CD14-positive monocyte (primary cell): ENCODE measurements at regions not wholly inside any gene's neighbourhood (a gene's known extent, or its start where the extent isn't known, plus 50 kb on each side); places are given as distances from the start of the nearest gene placed in this dataset.
A peak's percentile ranks its signal among the peaks of the same experiment; 100 is the strongest.

Experiments used
- DNase-seq, 3 donors: peaks; one replicate each; pipeline ENCODE4 v3.0.0-alpha.2; 2011 to 2022
- H2AFZ ChIP-seq: 2 replicates; pipeline ENCODE4 v1.6.0; 2012; ENCODE audit warnings: mild to moderate bottlenecking, low read depth, low read length, inconsistent platforms; ENCODE audit not compliant: insufficient read depth, poor library complexity, severe bottlenecking
- H3K27ac ChIP-seq, 2 donors: 1 replicate in 1 of 2; 2 replicates in 1 of 2; pipeline ENCODE4 v1.5.1; 2012 to 2013; ENCODE audit warnings: low read length in 2 of 2, control low read depth in 1 of 2, inconsistent platforms in 1 of 2, low read depth in 1 of 2, mild to moderate bottlenecking in 1 of 2
- H3K27me3 ChIP-seq, 2 donors: one replicate each; pipeline versions ENCODE4 v1.6.0 to v1.6.1; 2011 to 2013; ENCODE audit warnings: low read length in 2 of 2; ENCODE audit not compliant: control insufficient read depth in 2 of 2, insufficient read depth in 2 of 2
- H3K36me3 ChIP-seq, 2 donors: replicated peaks in 1 of 2; 1 replicate in 1 of 2; 2 replicates in 1 of 2; pipeline versions ENCODE4 v1.5.1 to v1.6.1; 2012 to 2013; ENCODE audit warnings: low read length in 2 of 2, control low read depth in 1 of 2, inconsistent platforms in 1 of 2, mild to moderate bottlenecking in 1 of 2; ENCODE audit not compliant: insufficient read depth in 2 of 2, control insufficient read depth in 1 of 2
- H3K4me1 ChIP-seq, 2 donors: 1 replicate in 1 of 2; 2 replicates in 1 of 2; pipeline versions ENCODE4 v1.5.1 to v1.6.1; 2012 to 2013; ENCODE audit warnings: low read length in 2 of 2, control low read depth in 1 of 2, inconsistent platforms in 1 of 2, mild to moderate bottlenecking in 1 of 2, moderate library complexity in 1 of 2; ENCODE audit not compliant: insufficient read depth in 2 of 2, control insufficient read depth in 1 of 2
- H3K4me2 ChIP-seq: replicated peaks from 2 replicates; pipeline ENCODE3; 2012; ENCODE audit warnings: low read length, moderate library complexity, mild to moderate bottlenecking; ENCODE audit not compliant: poor library complexity, severe bottlenecking; ENCODE audit errors: extremely low read depth
- H3K4me3 ChIP-seq, 3 experiments: fragments of 200-600 bp in 1 of 3; sonication (generic) in 1 of 3; replicated peaks in 1 of 3; 1 replicate in 2 of 3; 2 replicates in 1 of 3; pipeline ENCODE4 v1.5.1; 2011 to 2013; ENCODE audit warnings: low read length in 3 of 3, mild to moderate bottlenecking in 3 of 3, control low read depth in 2 of 3, low read depth in 2 of 3, inconsistent platforms in 1 of 3, moderate library complexity in 1 of 3
- H3K79me2 ChIP-seq: 2 replicates; pipeline ENCODE4 v1.6.0; 2012; ENCODE audit warnings: mild to moderate bottlenecking, control low read depth, inconsistent platforms, low read length, moderate library complexity; ENCODE audit not compliant: insufficient read depth
- H3K9ac ChIP-seq: 2 replicates; pipeline ENCODE4 v1.6.0; 2017; ENCODE audit warnings: low read length, mild to moderate bottlenecking; ENCODE audit not compliant: insufficient read depth, poor library complexity, severe bottlenecking
- H3K9me3 ChIP-seq, 2 donors: replicated peaks in 1 of 2; 1 replicate in 1 of 2; 2 replicates in 1 of 2; pipeline versions ENCODE4 v1.5.1 to v1.6.1; 2012 to 2013; ENCODE audit warnings: low read length in 2 of 2, control low read depth in 1 of 2; ENCODE audit not compliant: control insufficient read depth in 1 of 2, insufficient read depth in 1 of 2
- H4K20me1 ChIP-seq: 2 replicates; pipeline ENCODE4 v1.6.0; 2012; ENCODE audit warnings: mild to moderate bottlenecking, low read length, control low read depth, moderate library complexity; ENCODE audit not compliant: insufficient read depth
- H3K27ac Mint-ChIP-seq, 7 donors: one replicate each; pipeline ENCODE4 v1.8.0; 2020; ENCODE audit warnings: mild to moderate bottlenecking in 7 of 7, mixed read lengths in 7 of 7, moderate library complexity in 6 of 7, inconsistent platforms in 2 of 7
- H3K27me3 Mint-ChIP-seq, 3 donors: one replicate each; pipeline ENCODE4 v1.8.0; 2021 to 2022; ENCODE audit warnings: low read depth in 3 of 3, mild to moderate bottlenecking in 3 of 3, mixed read lengths in 3 of 3, moderate library complexity in 3 of 3, inconsistent platforms in 1 of 3
- H3K36me3 Mint-ChIP-seq, 2 donors: one replicate each; pipeline ENCODE4 v1.8.0; 2020; ENCODE audit warnings: mixed read lengths in 2 of 2, inconsistent platforms in 1 of 2, mild to moderate bottlenecking in 1 of 2
- H3K4me1 Mint-ChIP-seq: one replicate; pipeline ENCODE4 v1.8.0; 2020; ENCODE audit warnings: mild to moderate bottlenecking, mixed read lengths
- H3K4me3 Mint-ChIP-seq, 2 donors: one replicate each; pipeline ENCODE4 v1.8.0; 2020; ENCODE audit warnings: mild to moderate bottlenecking in 2 of 2, mixed read lengths in 2 of 2, moderate library complexity in 1 of 2
- H3K9me3 Mint-ChIP-seq, 7 donors: one replicate each; pipeline ENCODE4 v1.8.0; 2020 to 2022; ENCODE audit warnings: mixed read lengths in 7 of 7, mild to moderate bottlenecking in 6 of 7, moderate library complexity in 6 of 7, inconsistent platforms in 2 of 7
- CTCF ChIP-seq: fragments of 200-600 bp; IDR thresholded peaks from one replicate; pipeline ENCODE4 v1.8.0; 2022; ENCODE audit warnings: antibody characterized with exemption, mild to moderate bottlenecking
- WGBS: methylation state at CpG from one replicate; pipeline ENCODE4 v1.1.5; 2013; ENCODE audit warnings: missing lambda C conversion rate; ENCODE audit not compliant: insufficient coverage; 5-methylcytosine and 5-hydroxymethylcytosine counted together
- intact Hi-C, 2 donors: fragments of 100-400 bp; cut with micrococcal nuclease; formaldehyde crosslinking; loops; one replicate each; pipeline versions ENCODE4 v1.15.0 to v1.15.1; 2023

GRCh38 chr12:92034083-92034482, 111.6 kb downstream of the BTG1 start:
- H3K4me1 ChIP-seq, result peaks cover 31 to 37% of the 10 kb centered on the region in 2 donors
- H3K9me3 ChIP-seq, result no peaks in the 10 kb centered on the region
- no peaks in the 10 kb centered on the region for H3K79me2 ChIP-seq
- no peak overlapping the region for H3K4me2 ChIP-seq
- Mint-ChIP-seq H3K9me3 (no peaks in the 10 kb centered on the region), H3K4me3 (no peak overlapping the region), H3K4me1 (peaks cover 53% of the 10 kb centered on the region), H3K27me3 (peaks cover 0 to 3% (median 0%) of the 10 kb centered on the region in 3 donors), H3K36me3 (no peaks in the 10 kb centered on the region), H3K27ac (no peak overlapping the region)
- no peaks in the 10 kb centered on the region for H3K36me3 ChIP-seq
- intact Hi-C loops, result no loop called here
- WGBS, result no CpG with 5 or more reads among the region's 2 CpGs
- H4K20me1 ChIP-seq, result no peaks in the 10 kb centered on the region
- no peak overlapping the region for H2AFZ ChIP-seq
- no peak for DNase-seq
- no peaks in the 10 kb centered on the region for H3K27me3 ChIP-seq
- no peak overlapping the region for H3K4me3 ChIP-seq
- H3K27ac ChIP-seq, result no peak overlapping the region
- H3K9ac ChIP-seq, result no peak overlapping the region
- TF ChIP-seq CTCF, result no peak

- intact Hi-C loops, result no loop called here
- H3K4me3 Mint-ChIP-seq, result no peak overlapping the region
- peaks cover 31 to 37% of the 10 kb centered on the region in 2 donors for H3K4me1 ChIP-seq
- no peak for TF ChIP-seq CTCF
- H3K27ac ChIP-seq, result no peak overlapping the region
- no peaks in the 10 kb centered on the region for H3K79me2 ChIP-seq
- no peaks in the 10 kb centered on the region for H3K36me3 Mint-ChIP-seq
- H3K4me1 Mint-ChIP-seq, result peaks cover 55% of the 10 kb centered on the region
- H3K36me3 ChIP-seq, result no peaks in the 10 kb centered on the region
- no peak overlapping the region for H3K4me2 ChIP-seq
- H3K4me3 ChIP-seq, result no peak overlapping the region
- H3K9ac ChIP-seq, result no peak overlapping the region
- peaks cover 0 to 3% (median 3%) of the 10 kb centered on the region in 3 donors for H3K27me3 Mint-ChIP-seq
- H3K9me3 Mint-ChIP-seq, result no peaks in the 10 kb centered on the region
- H3K27me3 ChIP-seq, result no peaks in the 10 kb centered on the region
- peak overlapping the region; percentile 17 for H2AFZ ChIP-seq
- DNase-seq, result no peak
- no peaks in the 10 kb centered on the region for H3K9me3 ChIP-seq
- H3K27ac Mint-ChIP-seq, result no peak overlapping the region
- no peaks in the 10 kb centered on the region for H4K20me1 ChIP-seq
- no CpG with 5 or more reads among the region's 3 CpGs for WGBS
These were observed 112.7 kb downstream of the BTG1 start for GRCh38 chr12:92032965-92033364.
